GM04503 (cell line): ENCODE measurements at regions not wholly inside any gene's neighbourhood (a gene's known extent, or its start where the extent isn't known, plus 50 kb on each side); places are given as distances from the start of the nearest gene placed in this dataset.
A peak's percentile ranks its signal among the peaks of the same experiment; 100 is the strongest.
"Not testable (repeated sequence)": the region's sequence is repeated elsewhere in the genome, so short reads cannot be mapped to it uniquely, and the experiment has no call there.

Source experiments
- DNase-seq: peaks from one replicate; pipeline ENCODE4 v3.0.0-alpha.2; 2012; ENCODE audit warnings: low read depth

DNA sequence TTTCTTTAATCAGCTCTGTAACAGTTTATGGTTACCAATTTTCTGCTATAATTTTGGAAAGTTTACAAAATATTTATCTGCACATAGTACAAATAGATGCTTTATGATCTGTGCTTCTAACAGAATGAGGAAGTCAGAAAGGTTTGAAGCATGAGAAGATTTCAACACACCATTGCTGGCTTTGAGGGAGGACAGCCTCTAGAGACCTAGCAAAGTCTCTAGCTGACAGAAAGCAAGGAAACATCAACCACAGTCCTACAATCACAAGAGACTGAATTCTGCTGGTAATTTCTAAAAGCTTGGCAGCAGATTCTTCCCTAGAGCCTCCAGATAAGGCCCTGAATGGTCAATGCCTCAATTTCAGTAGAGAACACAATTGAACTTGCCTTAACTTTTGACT, 750.8 kb upstream of the SLC35B3 start:
- no peak for DNase-seq

DNA sequence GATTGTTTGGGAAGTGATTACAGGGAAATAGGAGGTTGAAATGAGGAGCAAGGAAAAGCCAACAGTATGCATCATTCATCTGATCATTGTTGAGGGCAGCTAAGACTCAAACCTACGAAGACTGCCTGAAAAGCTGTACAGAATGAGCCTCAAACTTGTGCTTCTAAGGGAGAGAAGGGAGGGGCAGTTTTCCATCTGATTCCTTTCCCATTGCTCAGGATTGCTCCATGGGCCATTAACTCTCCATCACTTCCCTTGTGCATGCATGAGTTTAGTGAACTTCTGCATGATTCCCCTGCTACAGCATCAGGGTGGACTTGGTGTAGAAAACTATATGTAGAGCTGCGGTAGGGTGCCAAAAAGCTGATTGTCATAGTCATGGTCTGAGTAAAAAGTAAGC, 742.7 kb upstream of the SLC35B3 start:
- DNase-seq: no peak

DNA sequence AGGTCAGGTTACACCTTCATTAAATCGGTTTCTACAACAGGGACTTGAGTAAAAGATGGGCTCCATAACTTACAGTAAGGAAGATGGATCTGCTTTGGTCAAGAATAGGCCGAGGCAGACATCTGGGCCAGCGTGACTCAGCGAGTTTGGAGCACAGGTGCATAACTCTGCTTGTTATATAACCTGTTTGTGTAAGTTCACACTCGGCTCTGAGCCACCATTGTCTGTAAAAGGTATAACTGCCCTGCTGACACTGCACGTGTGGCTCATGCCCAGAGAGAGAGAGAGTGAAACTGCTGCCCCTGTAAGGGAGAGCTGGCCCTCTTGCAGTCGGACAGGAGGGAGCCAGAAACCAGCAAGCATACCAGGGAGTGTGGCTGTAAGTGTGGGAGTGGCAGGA, 737.9 kb upstream of the SLC35B3 start:
- no peak for DNase-seq

DNA sequence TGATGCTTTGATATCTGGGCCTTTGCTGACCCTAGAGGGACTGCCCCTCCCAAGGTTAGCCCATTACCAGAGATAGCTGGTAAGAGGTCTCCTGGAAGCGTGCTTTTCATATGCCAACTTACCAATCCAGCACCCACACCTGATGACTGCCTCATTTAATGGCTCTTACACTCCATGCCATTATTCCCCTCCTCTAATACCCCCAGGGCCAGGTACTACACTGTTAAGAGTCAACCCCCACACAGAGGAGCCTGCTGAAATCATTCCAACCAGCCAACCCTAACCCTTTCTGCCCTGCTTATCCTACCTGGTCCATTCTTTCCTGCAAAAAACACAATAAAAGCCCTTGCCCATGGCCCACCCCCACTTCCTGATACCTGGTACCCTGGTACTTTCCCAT, 736.8 kb upstream of the SLC35B3 start:
- no peak for DNase-seq

DNA sequence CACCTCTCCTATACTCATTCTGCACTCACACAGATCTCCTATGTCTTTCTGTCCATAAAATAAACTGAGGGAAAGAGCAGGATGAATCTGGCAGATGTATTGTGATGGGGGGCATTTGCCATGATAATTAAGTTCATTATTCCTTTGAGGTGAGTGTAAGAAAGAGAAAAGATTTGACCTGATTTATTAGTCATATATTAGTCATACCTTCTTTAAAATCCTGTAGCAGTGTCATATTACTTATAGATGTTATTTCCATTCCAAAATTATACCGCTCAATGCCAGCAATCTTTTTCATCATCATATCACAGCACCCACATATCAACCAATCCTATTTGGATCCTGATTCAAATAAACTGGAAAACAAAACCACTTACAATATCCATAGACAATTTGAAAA, 733.3 kb upstream of the SLC35B3 start:
- no peak for DNase-seq

DNA sequence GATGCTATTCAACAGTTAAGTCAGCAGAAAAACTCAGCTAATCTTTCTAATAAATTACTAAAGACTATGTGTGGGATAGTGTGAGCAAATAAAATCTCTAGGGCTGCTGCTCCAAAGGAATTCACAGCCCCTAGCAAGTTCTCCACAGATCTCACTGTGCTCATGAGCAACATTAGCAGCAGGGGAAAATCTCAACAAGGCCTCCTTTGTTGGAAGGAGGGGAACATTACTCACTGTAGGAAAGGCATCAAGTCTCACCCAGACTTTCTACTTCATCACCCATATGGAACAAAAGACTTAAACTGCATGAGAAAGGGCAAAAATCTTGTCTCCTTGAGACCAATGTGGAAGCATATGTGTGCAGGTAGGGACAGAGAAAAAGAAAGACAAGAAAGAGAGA, 726.4 kb upstream of the SLC35B3 start:
- DNase-seq: no peak

DNA sequence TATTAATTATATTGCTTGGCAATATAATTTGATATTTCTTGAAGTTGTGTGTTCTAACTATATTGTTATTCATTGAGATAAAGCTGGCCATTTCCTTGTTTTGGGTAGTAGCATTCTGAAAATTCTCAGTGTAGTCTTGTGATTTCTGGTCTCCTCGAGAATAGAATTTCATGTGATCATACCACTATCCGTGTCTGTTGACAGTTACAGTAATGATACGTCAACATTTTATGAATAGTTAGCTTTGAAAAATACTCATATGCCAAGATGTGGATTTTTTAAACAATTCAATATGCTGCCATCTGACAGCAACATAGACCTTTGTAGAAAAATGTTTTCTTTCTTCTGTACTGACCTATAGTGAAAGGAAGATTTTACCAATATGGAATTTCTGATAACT, 723.7 kb upstream of the SLC35B3 start:
- DNase-seq: no peak

DNA sequence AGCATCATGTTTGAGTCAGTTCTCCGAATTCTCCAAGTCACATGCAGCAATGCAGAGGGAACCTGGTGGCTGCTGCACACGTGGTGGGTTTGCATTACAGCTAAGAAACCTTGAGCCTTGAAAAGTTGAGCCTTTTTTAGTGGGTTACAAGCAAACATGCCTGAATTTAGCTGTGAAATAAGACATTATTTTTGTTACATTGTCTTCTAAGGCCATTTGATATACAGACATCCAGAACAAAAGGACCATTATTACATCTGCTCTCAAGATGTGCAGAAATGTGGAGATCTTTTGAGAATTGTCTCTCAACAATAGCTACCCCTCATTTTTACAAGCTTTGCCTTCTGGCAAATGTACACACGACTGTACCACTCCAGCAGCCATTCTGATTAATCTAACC, 720.5 kb upstream of the SLC35B3 start:
- no peak for DNase-seq

DNA sequence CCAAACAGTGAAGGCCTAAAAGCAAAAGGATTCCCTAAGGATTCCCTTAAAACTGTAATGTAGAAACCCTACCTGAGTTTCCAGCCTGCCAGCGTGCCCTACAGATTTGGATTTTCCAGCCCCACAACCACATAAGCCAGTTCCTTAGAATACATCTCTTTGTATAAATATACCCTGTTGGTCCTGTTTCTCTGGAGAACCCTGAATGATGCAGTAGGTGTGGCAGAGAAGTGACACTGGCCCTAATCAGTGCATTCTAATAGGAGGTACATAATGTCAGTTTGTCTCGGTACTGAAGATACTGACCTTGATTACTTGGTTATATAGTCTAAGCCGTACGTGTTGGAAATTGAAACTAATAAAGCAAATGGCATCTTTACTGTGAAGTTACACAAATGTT, 707.8 kb upstream of the SLC35B3 start:
- DNase-seq: no peak

DNA sequence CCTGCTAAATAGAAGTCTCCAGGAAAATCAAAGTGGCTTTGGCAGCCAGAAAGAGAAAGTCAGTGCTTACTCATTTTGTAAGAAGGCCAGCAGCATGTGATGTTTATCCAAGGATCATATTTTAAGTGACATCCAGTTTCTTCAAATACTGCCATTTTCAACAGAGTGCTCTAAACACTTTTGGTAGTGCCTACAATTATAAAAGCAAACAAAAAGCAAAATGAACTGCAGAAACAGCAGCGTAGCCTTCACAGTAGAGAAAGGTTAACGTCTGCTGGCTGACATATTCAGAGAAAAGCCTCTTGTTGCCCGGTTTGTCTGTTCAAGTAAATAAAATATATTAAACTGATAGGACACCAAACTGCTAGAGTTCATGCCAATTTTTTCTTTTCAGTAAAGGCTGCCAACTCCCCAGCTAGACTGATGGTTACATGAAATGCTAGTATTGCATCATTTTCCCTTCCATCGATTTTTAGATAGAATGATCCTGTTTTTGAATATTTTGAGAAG, 705.7 kb upstream of the SLC35B3 start:
- DNase-seq: no peak

DNA sequence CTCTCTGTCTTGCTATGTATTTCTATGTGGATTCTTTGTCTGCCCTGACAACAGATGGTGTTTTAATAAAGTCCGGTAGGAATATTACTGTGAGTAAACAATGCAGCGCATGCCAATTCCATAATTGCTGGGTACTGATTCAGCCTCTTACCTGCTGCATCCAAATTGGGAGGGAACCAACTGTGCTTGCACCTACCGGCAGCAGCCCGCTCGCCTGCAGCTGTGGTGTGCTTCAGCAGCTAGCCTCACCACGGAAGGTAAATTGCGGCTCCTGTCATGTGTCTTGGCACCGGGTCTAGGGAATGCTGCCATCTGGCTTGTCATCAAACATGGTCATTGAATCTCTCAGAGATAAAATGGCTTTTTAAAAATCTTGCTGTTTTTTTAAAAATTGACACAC, 704.8 kb upstream of the SLC35B3 start:
- DNase-seq: no peak

DNA sequence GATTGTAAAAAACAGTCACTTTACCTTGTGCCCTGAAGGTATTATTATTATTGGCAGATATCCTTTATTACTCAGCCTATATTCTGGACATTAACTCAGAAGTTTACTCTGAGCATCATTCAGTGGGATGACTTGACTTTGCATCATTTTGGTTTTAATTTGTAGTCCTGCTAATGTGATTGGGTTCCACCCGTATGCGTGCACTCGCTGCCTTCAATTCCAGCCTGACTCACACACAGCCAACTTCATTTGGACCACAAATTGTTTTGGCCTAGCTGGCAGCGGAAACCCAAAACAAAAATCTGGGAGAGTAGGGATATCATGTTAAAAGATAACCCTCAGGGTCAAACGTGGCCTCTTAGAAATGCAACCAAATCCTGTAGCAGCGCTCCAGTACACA, 704.4 kb upstream of the SLC35B3 start:
- peak; percentile 54 for DNase-seq

DNA sequence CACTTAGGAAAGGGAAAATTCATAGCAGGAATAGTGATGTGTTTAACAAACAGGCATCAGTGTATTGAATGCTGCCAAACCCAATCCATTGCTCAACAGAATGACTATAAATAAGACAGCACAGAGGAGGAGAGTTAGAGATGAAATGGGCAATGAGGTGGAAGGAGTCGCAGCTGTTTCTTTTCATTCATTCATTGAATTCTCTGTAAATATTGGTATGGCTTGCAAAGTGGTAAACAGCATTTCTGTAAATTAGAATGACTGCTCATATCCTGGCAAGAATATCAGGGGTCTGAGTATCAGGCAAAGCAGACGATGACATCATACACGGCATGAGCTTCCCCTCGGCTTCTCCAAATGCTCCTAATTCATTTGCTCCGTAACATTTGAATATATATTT, 703.6 kb upstream of the SLC35B3 start:
- peak; percentile 25 for DNase-seq

DNA sequence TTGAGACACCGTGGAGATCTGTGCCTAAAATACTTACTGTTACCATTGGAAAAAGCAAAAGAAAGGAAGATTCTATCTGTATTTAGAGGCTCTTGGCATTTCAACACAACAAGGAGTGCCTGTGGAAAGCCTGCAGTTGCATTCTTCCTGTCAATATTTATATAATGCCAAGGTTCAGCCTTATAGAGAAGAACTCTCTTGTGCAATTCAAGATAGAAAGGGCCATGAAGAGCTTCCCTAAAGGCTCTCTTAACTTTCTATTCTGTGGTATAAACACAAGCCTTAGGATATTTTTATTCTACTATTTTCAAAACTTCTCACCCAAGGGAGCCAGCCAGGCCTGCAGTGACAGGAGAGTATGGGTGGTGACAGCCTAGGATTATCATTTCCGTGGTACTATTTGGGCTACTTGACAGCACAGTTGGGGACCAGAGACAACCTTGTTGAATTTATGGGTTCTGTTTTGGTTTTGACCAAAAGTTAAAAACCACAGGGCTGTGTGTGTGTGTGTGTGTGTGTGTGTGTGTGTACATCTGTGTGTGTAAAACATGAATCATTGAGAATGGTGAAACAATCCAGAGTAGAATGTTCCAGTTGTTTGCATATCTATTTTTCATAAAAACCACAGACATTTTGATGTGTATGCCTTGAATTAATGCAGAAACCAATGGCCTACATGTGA, 700.9 kb upstream of the SLC35B3 start:
- DNase-seq: peak; percentile 29

DNA sequence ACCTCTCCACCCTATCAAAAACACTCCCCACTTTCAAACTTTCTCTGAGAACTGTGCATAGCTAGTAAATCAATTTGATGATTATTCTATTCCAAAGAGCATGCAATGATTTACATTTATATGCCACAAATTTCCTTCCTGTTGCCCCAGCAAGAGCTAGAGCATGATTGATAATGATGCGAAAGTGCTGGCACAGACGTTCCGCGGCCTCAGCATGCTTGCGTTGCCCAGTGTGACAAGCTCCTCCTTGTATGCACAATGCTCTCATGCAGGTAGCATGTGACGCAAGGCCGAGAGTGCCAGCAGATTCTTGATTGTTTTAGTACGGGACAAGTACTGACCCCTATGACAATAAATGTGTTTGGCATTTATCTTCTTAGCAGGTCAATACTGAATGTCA, 696.3 kb upstream of the SLC35B3 start:
- DNase-seq: no peak

DNA sequence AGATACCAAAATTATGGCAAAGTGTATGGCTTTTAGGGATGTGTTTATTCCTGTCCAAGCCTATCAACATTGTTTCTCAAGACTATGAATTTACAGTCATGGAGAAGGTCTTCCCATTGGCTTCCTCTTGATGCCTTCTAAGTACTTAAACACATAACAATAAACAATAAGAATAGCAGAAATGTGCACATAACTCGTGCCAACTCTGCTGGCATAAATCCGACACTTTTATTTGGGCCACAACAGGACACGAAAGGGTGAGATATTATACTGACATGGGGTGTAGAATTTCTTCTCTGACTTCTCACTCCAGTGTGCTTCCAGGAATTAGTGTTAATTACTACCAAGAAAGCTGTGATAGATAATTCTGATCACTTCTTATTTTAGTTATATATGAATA, 695.9 kb upstream of the SLC35B3 start:
- DNase-seq: no peak

DNA sequence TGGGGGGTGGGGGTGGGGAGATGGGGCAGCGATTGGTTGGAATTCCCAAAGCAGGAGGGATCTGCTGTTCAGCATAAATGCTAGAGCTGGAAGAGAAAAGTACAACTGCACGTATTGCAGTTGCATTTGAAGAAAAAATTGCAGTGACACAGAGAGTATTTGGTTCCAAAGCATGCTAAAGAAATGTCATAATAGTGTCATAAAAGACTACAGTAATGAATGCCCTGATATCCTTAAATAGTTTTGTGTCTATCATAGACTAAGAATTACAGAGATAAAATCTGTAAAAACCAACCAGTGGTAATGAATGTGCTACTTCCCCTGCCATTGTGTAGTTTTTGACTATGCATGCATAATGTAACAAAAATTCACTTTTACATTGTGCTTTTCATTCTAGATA, 693.6 kb upstream of the SLC35B3 start:
- DNase-seq: no peak

DNA sequence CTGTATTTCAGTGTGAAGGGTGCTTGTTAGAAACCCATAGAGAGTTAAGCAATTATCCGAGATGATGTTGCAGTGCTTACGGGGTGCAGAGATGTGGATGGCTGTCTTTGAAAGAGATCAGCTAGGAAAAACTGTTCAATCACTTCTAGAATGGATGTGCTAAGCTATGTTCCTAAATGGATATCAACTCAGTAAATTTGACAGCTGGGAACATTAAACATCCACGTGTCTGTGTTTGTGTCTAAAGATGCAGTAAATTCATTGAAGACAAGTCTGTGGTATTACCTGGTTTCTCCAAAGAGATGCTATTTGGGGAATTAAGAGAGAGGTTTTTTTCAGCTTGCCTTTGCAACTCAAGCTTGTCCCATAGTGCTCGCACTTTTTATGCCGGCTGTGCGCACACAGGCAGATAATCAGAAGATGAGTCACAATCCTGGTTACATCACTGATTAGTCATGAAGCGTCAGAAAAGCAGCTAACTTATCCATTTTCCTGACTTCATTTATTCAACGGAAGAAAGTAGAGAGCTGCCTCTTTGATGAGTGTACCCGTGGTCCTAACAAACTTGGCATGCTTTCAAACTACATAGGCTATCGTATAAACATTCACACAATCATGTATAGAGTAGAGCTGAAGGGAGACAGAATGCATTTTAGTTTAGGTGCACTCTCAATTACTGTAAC, 691.7 kb upstream of the SLC35B3 start:
- no peak for DNase-seq

DNA sequence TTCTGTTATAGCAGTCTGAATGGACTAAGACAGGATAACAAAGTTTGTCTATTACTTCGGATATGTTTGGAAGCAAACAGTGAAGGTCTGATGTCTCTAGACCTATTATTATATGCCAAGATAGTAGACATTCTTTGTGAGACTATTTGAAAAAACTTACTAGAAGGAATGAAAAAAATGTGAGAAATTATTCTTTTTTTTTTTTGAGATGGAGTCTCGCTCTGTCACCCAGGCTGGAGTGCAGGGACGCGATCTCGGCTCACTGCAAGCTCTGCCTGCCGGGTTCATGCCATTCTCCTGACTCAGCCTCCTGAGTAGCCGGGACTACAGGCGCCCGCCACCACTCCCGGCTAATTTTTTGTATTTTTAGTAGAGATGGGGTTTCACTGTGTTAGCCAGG, 690.7 kb upstream of the SLC35B3 start:
- not testable (repeated sequence) for DNase-seq

DNA sequence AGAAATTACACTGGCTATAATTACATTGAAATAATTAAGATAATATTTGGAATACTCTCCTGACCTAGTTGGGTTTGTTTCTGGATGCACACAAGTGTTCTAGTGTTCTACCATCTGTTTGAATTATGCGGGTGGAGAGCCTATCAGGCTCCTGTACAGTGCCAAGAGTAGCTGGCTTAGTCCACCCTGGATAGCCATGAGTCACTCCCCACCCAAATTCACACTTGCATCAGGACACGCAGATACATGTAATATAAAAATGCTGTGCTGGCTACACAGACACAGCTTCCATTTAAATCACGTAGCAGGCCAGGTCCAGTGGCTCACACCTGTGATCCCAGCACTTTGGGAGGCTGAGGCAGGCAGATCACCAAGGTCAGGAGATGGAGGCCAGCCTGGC, 686.2 kb upstream of the SLC35B3 start:
- DNase-seq: no peak

DNA sequence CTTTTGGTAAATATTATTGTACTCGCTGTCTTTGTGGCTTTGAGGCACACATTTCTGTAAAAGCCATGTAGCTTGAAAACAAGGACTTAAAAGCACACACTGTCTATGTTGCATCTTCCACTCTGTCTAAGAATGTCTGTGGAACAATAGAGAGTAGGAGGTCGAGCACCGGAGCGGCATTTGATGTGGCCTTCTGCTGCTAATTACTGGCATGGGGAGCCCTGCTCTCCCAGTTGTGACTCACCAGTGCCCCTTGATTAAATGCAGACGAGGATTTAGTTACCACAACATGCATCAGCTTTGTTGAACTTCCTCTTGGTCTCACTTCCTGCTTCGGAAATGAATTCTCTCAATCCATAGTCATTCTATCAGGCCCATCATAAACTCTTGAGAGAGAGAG, 680.7 kb upstream of the SLC35B3 start:
- DNase-seq: peak; percentile 40

DNA sequence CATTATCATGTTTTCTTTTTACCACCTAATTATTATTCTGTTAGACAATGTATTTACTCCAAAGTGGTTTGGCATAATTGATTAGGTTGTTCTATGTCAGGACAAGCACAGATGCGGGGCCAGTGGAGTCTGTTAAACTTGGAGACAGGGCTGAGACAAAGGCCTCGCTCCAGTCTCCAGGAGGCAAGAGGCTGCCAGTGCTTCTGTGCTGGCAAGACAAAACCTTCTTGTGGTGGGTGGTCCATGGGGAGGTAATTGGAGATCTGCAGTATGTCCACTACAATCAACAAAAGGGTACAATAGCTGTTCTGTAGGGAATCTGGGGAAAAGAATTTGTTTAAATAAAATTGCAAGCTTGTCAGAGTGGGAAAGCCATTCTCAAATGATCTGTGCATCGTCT, 677.2 kb upstream of the SLC35B3 start:
- no peak for DNase-seq

DNA sequence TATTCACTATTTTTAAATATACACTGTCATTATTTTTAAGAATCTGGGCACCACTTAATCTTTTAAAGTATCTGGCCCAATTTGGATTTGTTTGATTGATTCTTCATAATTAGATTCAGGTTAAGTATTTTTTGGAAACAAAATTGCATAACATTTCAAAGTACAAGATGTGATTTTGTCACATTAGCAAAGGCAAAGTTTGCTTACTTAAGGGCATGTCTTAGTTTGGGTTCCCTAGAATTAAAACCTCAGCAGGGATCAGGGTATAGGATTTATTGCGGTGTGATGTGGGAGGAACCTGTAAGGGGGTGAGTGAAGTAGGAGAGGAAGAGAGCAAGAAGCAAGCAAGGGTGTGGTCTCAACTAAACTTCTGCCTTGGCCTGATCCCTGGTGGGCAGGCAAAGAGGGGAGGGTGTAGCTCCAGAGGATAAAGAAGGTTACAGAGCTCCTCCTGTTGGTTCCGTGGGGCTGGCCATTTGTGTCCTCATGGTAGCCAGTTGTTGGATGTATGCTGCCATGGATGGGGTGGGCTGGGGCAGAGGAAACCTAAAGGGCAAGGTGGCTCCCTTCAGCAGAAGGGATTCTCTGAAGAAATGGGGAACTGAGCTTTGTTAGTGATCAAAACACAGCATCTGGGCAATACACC, 668.7 kb upstream of the SLC35B3 start:
- DNase-seq: no peak
